ENCODE measurements at regions not wholly inside any gene's neighbourhood (a gene's known extent, or its start where the extent isn't known, plus 50 kb on each side); places are given as distances from the start of the nearest gene placed in this dataset.

- ChIA-PET CTCF (no interaction called here), POLR2A (no interaction called here)
- no peaks in the 10 kb centered on the region for H3K27me3 ChIP-seq (ENCODE audit: control insufficient read depth, insufficient read depth, low read length)
- no peak overlapping the region for H3K4me3 ChIP-seq (ENCODE audit: low read depth in 2 of 2, low read length in 2 of 2)
- no TSS peak for BruUV-seq (replicated peaks)
- H3K4me1 ChIP-seq (ENCODE audit: control insufficient read depth, insufficient read depth, low read length) = no peaks in the 10 kb centered on the region
- no peak for DNase-seq (ENCODE audit: low read depth, low spot score)
- H3K27ac ChIP-seq (ENCODE audit: low read length) = no peak overlapping the region
- intact Hi-C loops (cut with micrococcal nuclease; ENCODE audit: unreplicated experiment) = no loop called here
- no peak for TF ChIP-seq TCF7L2 (IDR thresholded peaks at IDR 0.05; ENCODE audit: low read depth, low read length)
- TF ChIP-seq SIN3A (IDR thresholded peaks at IDR 0.05; ENCODE audit: borderline replicate concordance, insufficient read depth, low read depth, low read length) = no peak
- TF ChIP-seq POLR2AphosphoS5 (IDR thresholded peaks at IDR 0.05; ENCODE audit: low read depth, low read length) = no peak
- no peak for TF ChIP-seq CTCF (IDR thresholded peaks at IDR 0.05)
- TF ChIP-seq REST (IDR thresholded peaks at IDR 0.05; ENCODE audit: insufficient read depth in 1 of 2, low read depth in 2 of 2, low read length in 1 of 2) = no peak
- ATAC-seq = no peak
- H3K36me3 ChIP-seq (ENCODE audit: control insufficient read depth, insufficient read depth, low read length) = no peaks in the 10 kb centered on the region
- in situ Hi-C loops (cut with HindIII; ENCODE audit: low pct_unique_long_range_greater_than_20kb, low sequenced_read_pairs) = no loop called here
- H3K9me3 ChIP-seq (ENCODE audit: control insufficient read depth, insufficient read depth, low read depth, low read length) = no peaks in the 10 kb centered on the region; the same call in 1 of the 2 replicates
These were observed 161.9 kb upstream of the MEOX2 start for GRCh38 chr7:15848362-15848761.

GRCh38 chr7:15845868-15846267 lies 159.4 kb upstream of the MEOX2 start:
- no TSS peak for BruUV-seq (replicated peaks)
- POLR2A ChIA-PET = no interaction called here
- Histone ChIP-seq H3K27ac (ENCODE audit: low read length) (no peak overlapping the region), H3K4me3 (ENCODE audit: low read depth in 2 of 2, low read length in 2 of 2) (no peak overlapping the region), H3K36me3 (ENCODE audit: control insufficient read depth, insufficient read depth, low read length) (no peaks in the 10 kb centered on the region), H3K9me3 (ENCODE audit: control insufficient read depth, insufficient read depth, low read depth, low read length) (0 out of 2 replicates have a peak, but pooled peaks cover 3% of the 10 kb centered on the region), H3K27me3 (ENCODE audit: control insufficient read depth, insufficient read depth, low read length) (no peaks in the 10 kb centered on the region), H3K4me1 (ENCODE audit: control insufficient read depth, insufficient read depth, low read length) (no peaks in the 10 kb centered on the region)
- DNase-seq (ENCODE audit: low read depth, low spot score) = no peak
- ATAC-seq = no peak
- in situ Hi-C loops (cut with HindIII; ENCODE audit: low pct_unique_long_range_greater_than_20kb, low sequenced_read_pairs) (no loop called here), intact Hi-C loops (cut with micrococcal nuclease; ENCODE audit: unreplicated experiment) (no loop called here)
- no peak for TF ChIP-seq REST (IDR thresholded peaks at IDR 0.05; ENCODE audit: insufficient read depth in 1 of 2, low read depth in 2 of 2, low read length in 1 of 2)
- TF ChIP-seq SIN3A (IDR thresholded peaks at IDR 0.05; ENCODE audit: borderline replicate concordance, insufficient read depth, low read depth, low read length) = no peak
- no peak for TF ChIP-seq POLR2AphosphoS5 (IDR thresholded peaks at IDR 0.05; ENCODE audit: low read depth, low read length)
- no peak for TF ChIP-seq CTCF (IDR thresholded peaks at IDR 0.05)
- CTCF ChIA-PET = interaction anchor here (0.6 kb wide), 1 partner anchor 14 kb away, joined by 3 read pairs; no protein-coding TSS in a partner anchor

Data from Panc1 (cell line).